BLaER1 (cell line): ENCODE measurements at regions not wholly inside any gene's neighbourhood (a gene's known extent, or its start where the extent isn't known, plus 50 kb on each side); places are given as distances from the start of the nearest gene placed in this dataset.

Experiments
- H3K27ac ChIP-seq: shearing (Covaris generic); formaldehyde crosslinking; 2 replicates; pipeline ENCODE4 v1.8.1; 2022
- H3K27me3 ChIP-seq: shearing (Covaris generic); formaldehyde crosslinking; 2 replicates; pipeline ENCODE4 v1.8.1; 2022
- H3K36me3 ChIP-seq: shearing (Covaris generic); formaldehyde crosslinking; 2 replicates; pipeline ENCODE4 v1.8.1; 2022
- H3K4me1 ChIP-seq: shearing (Covaris generic); formaldehyde crosslinking; 2 replicates; pipeline ENCODE4 v1.8.1; 2022
- H3K4me2 ChIP-seq: shearing (Covaris generic); formaldehyde crosslinking; 2 replicates; pipeline ENCODE4 v1.8.1; 2022
- H3K4me3 ChIP-seq: shearing (Covaris generic); formaldehyde crosslinking; 2 replicates; pipeline ENCODE4 v1.8.1; 2022
- H3K9ac ChIP-seq: shearing (Covaris generic); formaldehyde crosslinking; 2 replicates; pipeline ENCODE4 v1.8.1; 2022
- H3K9me3 ChIP-seq: shearing (Covaris generic); formaldehyde crosslinking; 2 replicates; pipeline ENCODE4 v1.8.1; 2022
- H4K20me1 ChIP-seq: shearing (Covaris generic); formaldehyde crosslinking; 2 replicates; pipeline ENCODE4 v1.8.1; 2022
- Cebpa-rat ChIP-seq: shearing (Covaris generic); IDR thresholded peaks from 2 replicates; pipeline ENCODE4 v1.8.1; 2022

GRCh38 chr5:40307920-40308319, 371.8 kb upstream of the PTGER4 start:
- no peaks in the 10 kb centered on the region for H3K36me3 ChIP-seq
- no peak overlapping the region for H3K4me3 ChIP-seq
- no peaks in the 10 kb centered on the region for H3K9me3 ChIP-seq
- no peaks in the 10 kb centered on the region for H4K20me1 ChIP-seq
- H3K27me3 ChIP-seq: no peaks in the 10 kb centered on the region
- H3K9ac ChIP-seq: no peak overlapping the region
- H3K4me1 ChIP-seq: no peaks in the 10 kb centered on the region
- no peak for TF ChIP-seq Cebpa-rat
- no peak overlapping the region for H3K27ac ChIP-seq
- H3K4me2 ChIP-seq: no peak overlapping the region

GRCh38 chr5:40306869-40307487, 372.7 kb upstream of the PTGER4 start:
- Histone ChIP-seq H3K27ac (no peak overlapping the region), H4K20me1 (no peaks in the 10 kb centered on the region), H3K9ac (no peak overlapping the region), H3K4me2 (no peak overlapping the region), H3K36me3 (no peaks in the 10 kb centered on the region), H3K4me1 (no peaks in the 10 kb centered on the region), H3K9me3 (no peaks in the 10 kb centered on the region), H3K27me3 (no peaks in the 10 kb centered on the region), H3K4me3 (no peak overlapping the region)
- no peak for TF ChIP-seq Cebpa-rat

- Histone ChIP-seq H4K20me1 (no peaks in the 10 kb centered on the region), H3K9me3 (no peaks in the 10 kb centered on the region), H3K27me3 (no peaks in the 10 kb centered on the region), H3K27ac (no peak overlapping the region), H3K4me2 (no peak overlapping the region), H3K9ac (no peak overlapping the region), H3K4me3 (no peak overlapping the region), H3K4me1 (no peaks in the 10 kb centered on the region), H3K36me3 (no peaks in the 10 kb centered on the region)
- no peak for TF ChIP-seq Cebpa-rat
Observed at GRCh38 chr5:40292006-40292405, 387.7 kb upstream of the PTGER4 start.

- no peak for TF ChIP-seq Cebpa-rat
- Histone ChIP-seq H3K27ac (no peak overlapping the region), H3K9ac (no peak overlapping the region), H3K36me3 (no peaks in the 10 kb centered on the region), H4K20me1 (no peaks in the 10 kb centered on the region), H3K27me3 (no peaks in the 10 kb centered on the region), H3K4me2 (no peak overlapping the region), H3K4me1 (no peaks in the 10 kb centered on the region), H3K9me3 (no peaks in the 10 kb centered on the region), H3K4me3 (no peak overlapping the region)
Observed at GRCh38 chr5:40291338-40291737, 388.4 kb upstream of the PTGER4 start.

GRCh38 chr5:40288800-40289485, 390.8 kb upstream of the PTGER4 start:
- no peaks in the 10 kb centered on the region for H3K27me3 ChIP-seq
- no peaks in the 10 kb centered on the region for H3K9me3 ChIP-seq
- no peak overlapping the region for H3K4me2 ChIP-seq
- H3K4me1 ChIP-seq: no peaks in the 10 kb centered on the region
- no peaks in the 10 kb centered on the region for H4K20me1 ChIP-seq
- H3K27ac ChIP-seq: no peak overlapping the region
- no peak overlapping the region for H3K4me3 ChIP-seq
- H3K9ac ChIP-seq: no peak overlapping the region
- no peaks in the 10 kb centered on the region for H3K36me3 ChIP-seq
- TF ChIP-seq Cebpa-rat: no peak

- Histone ChIP-seq H3K9me3 (no peaks in the 10 kb centered on the region), H3K36me3 (no peaks in the 10 kb centered on the region), H3K27me3 (no peaks in the 10 kb centered on the region), H4K20me1 (no peaks in the 10 kb centered on the region), H3K4me2 (no peak overlapping the region), H3K4me1 (no peaks in the 10 kb centered on the region), H3K9ac (no peak overlapping the region), H3K27ac (no peak overlapping the region), H3K4me3 (no peak overlapping the region)
- no peak for TF ChIP-seq Cebpa-rat
Observed at GRCh38 chr5:40284863-40285262, 394.9 kb upstream of the PTGER4 start.

- no peaks in the 10 kb centered on the region for H3K4me1 ChIP-seq
- no peaks in the 10 kb centered on the region for H4K20me1 ChIP-seq
- TF ChIP-seq Cebpa-rat: no peak
- H3K27me3 ChIP-seq: no peaks in the 10 kb centered on the region
- H3K27ac ChIP-seq: no peak overlapping the region
- H3K4me3 ChIP-seq: no peak overlapping the region
- H3K36me3 ChIP-seq: no peaks in the 10 kb centered on the region
- H3K4me2 ChIP-seq: no peak overlapping the region
- H3K9me3 ChIP-seq: no peaks in the 10 kb centered on the region
- H3K9ac ChIP-seq: no peak overlapping the region
Observed at GRCh38 chr5:40278881-40279280, 400.8 kb upstream of the PTGER4 start.

- H3K27ac ChIP-seq: no peak overlapping the region
- TF ChIP-seq Cebpa-rat: no peak
- no peak overlapping the region for H3K4me2 ChIP-seq
- no peaks in the 10 kb centered on the region for H4K20me1 ChIP-seq
- H3K36me3 ChIP-seq: no peaks in the 10 kb centered on the region
- H3K9ac ChIP-seq: no peak overlapping the region
- no peaks in the 10 kb centered on the region for H3K9me3 ChIP-seq
- no peaks in the 10 kb centered on the region for H3K4me1 ChIP-seq
- no peaks in the 10 kb centered on the region for H3K27me3 ChIP-seq
- no peak overlapping the region for H3K4me3 ChIP-seq
Observed at GRCh38 chr5:40277161-40277906, 402.4 kb upstream of the PTGER4 start.

GRCh38 chr5:40276426-40277102, 403.2 kb upstream of the PTGER4 start:
- Histone ChIP-seq H4K20me1 (no peaks in the 10 kb centered on the region), H3K27me3 (no peaks in the 10 kb centered on the region), H3K4me2 (no peak overlapping the region), H3K9ac (no peak overlapping the region), H3K4me3 (no peak overlapping the region), H3K9me3 (no peaks in the 10 kb centered on the region), H3K4me1 (no peaks in the 10 kb centered on the region), H3K36me3 (no peaks in the 10 kb centered on the region), H3K27ac (no peak overlapping the region)
- no peak for TF ChIP-seq Cebpa-rat

- no peaks in the 10 kb centered on the region for H3K9me3 ChIP-seq
- H3K27me3 ChIP-seq: no peaks in the 10 kb centered on the region
- no peak overlapping the region for H3K27ac ChIP-seq
- TF ChIP-seq Cebpa-rat: no peak
- H3K4me2 ChIP-seq: no peak overlapping the region
- H3K4me3 ChIP-seq: no peak overlapping the region
- no peaks in the 10 kb centered on the region for H3K36me3 ChIP-seq
- H4K20me1 ChIP-seq: no peaks in the 10 kb centered on the region
- H3K4me1 ChIP-seq: no peaks in the 10 kb centered on the region
- H3K9ac ChIP-seq: no peak overlapping the region
Observed at GRCh38 chr5:40274568-40274967, 405.1 kb upstream of the PTGER4 start.
